ENCODE measurements at regions not wholly inside any gene's neighbourhood (a gene's known extent, or its start where the extent isn't known, plus 50 kb on each side); places are given as distances from the start of the nearest gene placed in this dataset.
"Not testable (repeated sequence)": the region's sequence is repeated elsewhere in the genome, so short reads cannot be mapped to it uniquely, and the experiment has no call there.

DNA sequence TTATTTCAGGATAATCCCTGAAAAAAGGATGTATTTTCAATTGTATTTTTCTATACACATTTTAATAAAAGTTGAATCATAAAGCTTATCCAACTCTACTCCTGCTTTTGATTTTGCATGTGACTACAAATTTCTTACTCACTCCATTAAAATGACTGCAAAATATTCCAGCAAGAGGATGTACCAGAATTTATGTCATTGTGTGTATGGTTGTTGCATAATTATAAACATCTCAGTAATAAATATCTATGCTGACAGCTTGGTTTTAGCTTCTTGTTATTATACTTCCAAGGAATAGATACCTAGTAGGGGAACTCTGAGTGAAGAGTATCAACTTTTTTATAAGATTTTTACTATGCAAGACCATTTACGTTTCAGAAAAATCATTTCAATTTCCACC is 463.2 kb upstream of the RUNX1 start:
- no peak for DNase-seq

DNA sequence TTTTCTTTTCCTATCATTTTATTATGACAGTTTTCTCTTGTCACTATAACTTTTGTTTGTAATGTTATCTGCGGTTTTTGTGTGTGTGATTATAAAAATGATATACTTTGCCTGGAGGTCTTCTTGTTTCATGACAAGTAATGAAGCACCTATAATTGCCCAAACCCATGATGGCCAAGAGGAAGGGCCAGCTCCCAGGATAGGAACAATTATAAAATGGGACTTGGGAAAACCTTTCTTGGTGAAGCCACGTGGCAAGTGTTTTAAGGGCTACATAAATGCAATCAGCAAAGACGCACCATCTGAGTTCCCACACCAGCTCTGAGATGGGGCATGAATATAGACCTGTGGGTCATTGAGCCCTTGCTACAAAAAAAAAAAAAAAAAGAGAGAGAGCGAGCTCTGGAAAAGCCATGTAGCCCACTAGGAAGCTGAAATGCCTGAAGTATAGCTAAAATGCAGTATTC is 462.6 kb upstream of the RUNX1 start:
- DNase-seq = no peak

GRCh38 chr21:35510957-35511695 is 462.0 kb upstream of the RUNX1 start:
- no peak for DNase-seq

- DNase-seq = no peak
These were observed 461.2 kb upstream of the RUNX1 start for GRCh38 chr21:35510294-35510693.

DNA sequence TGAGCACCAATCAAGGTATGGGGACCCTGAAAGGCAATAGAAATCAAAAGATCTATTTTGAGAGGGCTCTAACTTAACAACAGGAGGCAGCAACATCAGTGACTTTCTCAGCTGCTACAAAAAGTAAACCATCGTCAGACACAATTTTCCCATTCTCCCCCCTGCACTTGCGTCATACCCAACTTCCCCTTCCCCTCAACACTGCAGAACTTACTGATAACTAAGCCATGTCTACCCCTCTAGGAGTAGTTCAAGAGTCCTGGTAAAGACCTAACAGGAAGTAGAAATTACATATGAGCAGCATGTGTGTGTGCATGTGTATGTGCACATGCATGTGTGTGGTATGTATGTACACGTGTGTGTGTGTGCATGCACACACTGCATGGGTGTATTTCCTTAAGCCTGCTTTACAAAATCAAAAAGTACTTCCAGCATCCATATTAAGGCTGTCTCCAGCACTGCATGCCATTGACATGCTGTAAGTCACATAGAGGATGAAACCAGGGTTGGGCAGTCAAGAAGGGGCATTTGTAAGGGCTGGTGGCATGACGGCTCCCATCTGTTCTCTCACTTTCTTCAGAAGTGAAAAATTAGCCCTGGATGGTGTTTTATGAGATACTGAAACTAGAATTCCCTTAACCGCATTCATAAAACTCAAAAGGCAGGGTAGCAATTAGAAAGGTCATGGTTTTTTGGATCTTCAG is 460.1 kb upstream of the RUNX1 start:
- DNase-seq = no peak

GRCh38 chr21:35508139-35508888 is 459.2 kb upstream of the RUNX1 start:
- DNase-seq = no peak

- DNase-seq = no peak
These were observed 458.2 kb upstream of the RUNX1 start for GRCh38 chr21:35507181-35507759.

DNA sequence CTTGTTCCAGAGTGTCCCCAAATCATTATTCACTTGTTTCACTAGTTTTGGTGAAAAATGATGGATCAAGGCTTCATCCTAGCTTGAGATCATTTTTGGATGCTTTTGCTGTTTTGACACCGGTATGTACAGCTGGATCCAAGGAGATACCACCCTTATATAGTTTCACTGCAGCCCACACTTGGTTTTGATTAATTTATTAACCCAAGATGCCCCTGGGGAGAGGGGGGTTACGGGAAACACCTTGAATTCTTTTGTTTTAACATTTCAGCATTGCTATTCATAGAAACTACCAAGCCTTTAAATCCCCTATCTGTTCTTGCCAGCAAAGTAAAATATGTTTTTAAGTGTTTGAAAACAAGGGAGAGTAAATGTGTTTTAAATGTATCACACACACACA is 457.7 kb upstream of the RUNX1 start:
- no peak for DNase-seq

DNA sequence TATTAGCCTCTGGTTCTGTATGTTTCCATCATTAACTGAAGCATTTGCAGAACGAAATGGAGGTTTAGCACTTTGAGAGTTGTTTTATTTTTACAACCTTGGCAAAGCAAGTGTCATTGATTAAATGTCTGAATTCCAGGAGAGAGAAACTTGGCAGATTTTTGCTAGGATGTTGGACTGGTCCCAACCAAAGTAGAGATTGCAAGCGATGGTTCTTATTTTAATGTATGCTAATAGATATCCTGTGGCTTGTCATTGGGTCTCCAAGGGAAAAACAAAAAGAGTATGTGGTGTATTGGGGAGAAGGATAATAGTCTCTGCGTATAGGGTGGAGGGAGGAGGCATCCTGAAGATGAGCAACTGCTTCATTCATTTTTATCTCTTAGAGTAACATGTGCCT is 457.2 kb upstream of the RUNX1 start:
- DNase-seq = no peak

DNA sequence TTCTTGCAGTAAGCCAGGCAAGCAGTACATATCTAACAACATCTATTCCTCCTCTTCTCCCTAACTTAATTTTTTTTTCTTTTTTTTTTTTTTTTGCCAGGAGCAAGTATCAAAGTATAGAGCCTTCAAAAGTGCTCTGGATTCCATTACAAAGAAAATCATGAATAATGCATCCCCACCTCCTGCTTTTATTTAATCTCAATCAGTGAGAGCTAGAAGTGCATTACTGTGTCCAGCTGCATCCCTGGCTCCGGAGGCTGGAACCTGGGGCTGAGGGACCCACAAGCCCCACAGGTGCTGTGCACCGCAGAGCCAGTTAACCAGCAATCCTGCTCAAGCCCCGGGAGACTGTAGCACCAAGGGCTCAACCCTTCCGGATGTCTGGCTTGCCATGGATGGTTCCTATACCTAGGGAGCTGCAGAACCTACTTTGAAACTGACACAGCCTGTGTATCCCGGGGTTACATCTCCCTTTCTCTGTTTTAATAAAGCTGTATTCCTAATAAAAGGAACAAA is 455.9 kb upstream of the RUNX1 start:
- DNase-seq = no peak

DNA sequence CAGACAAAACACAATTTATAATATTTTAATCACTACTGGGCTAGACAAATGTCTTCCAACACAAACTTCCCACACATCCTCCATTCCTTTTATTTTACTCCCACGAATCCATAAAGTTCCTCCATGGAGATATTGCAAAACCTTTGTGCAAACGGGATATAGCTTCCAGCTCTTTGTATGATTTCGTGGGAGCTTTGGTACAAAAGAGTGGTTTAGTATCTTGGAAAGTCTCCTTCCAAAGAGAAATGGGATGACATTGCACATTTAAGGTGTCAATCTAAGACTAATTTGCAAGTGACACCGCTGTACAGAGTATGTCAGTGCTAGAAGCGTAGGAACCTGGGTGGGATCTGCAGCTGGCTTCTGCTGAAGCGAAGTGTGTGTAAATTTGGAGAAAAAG is 455.2 kb upstream of the RUNX1 start:
- DNase-seq = no peak

GRCh38 chr21:35503671-35504070 is 454.6 kb upstream of the RUNX1 start:
- DNase-seq = no peak

- no peak for DNase-seq
These were observed 453.7 kb upstream of the RUNX1 start for GRCh38 chr21:35502821-35503220.

GRCh38 chr21:35497522-35497921 is 448.4 kb upstream of the RUNX1 start:
- DNase-seq = not testable (repeated sequence)

DNA sequence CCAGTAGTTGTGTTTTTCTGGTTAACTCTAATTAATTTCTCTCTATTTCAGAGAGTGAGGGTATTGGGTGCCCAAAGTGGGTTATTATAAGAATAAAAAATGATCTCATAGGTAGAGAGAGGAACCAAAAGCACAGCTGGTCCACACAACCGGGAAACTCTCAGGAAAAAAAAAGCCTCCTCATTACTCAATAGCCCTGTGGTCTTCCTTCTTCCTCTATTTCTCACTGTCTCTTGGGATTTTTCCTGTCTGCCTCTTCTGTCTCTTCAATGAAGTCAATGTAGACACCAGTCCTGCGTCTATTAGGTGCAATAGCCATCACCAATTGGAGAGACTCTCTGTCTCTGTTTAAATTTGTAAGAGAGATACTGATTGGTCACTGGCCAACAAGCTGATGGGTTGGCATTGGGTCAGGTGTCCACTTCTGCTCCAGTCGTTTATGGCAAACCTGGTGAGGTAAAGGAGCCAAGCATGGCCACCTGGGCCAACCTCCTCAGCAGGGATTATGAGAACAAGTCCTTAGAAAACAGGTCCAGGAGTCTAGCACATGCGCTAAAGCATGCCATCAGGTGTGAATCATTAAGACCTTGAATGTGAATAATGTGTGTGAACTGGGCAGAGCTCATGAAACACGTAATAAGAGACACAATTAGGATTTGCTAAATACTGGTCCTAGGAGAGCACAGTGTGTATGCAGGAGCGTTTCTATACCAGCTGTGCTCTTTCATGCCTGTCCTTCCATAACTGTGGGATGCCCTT is 443.0 kb upstream of the RUNX1 start:
- DNase-seq = no peak

GRCh38 chr21:35491114-35491513 is 442.0 kb upstream of the RUNX1 start:
- no peak for DNase-seq

GRCh38 chr21:35489389-35489980 is 440.4 kb upstream of the RUNX1 start:
- no peak for DNase-seq

DNA sequence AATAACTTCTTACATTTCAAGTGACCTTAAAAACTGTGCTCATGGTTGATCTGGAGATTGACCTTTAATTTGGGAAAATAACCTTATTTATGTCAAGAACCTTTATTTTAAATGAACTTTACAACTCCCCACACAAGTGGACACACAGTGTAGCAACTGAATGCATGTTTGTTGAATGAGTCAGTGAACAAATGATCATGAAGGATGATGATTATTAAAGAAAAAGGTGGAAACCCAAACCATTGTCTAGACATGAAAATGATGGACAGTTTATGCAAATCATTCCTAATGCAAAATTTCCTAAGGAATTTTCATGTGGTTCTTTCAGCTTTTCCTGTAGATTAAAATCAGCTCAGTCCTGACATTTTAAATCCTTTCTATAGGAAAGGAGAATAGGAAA is 439.8 kb upstream of the RUNX1 start:
- no peak for DNase-seq

GRCh38 chr21:35485364-35485763 is 436.3 kb upstream of the RUNX1 start:
- no peak for DNase-seq

GRCh38 chr21:35484851-35485250 is 435.7 kb upstream of the RUNX1 start:
- DNase-seq = no peak

- no peak for DNase-seq
These were observed 434.9 kb upstream of the RUNX1 start for GRCh38 chr21:35484032-35484431.
